NT2/D1 (cell line): ENCODE measurements at regions not wholly inside any gene's neighbourhood (a gene's known extent, or its start where the extent isn't known, plus 50 kb on each side); places are given as distances from the start of the nearest gene placed in this dataset.

Source experiments
- SUZ12 ChIP-seq: IDR thresholded peaks from 2 replicates; pipeline ENCODE4 v1.6.1; 2011; ENCODE audit not compliant: insufficient read length, insufficient read depth; ENCODE audit errors: extremely low read depth
- YY1 ChIP-seq: IDR thresholded peaks from 2 replicates; pipeline ENCODE4 v1.6.1; 2011; ENCODE audit not compliant: insufficient read length, insufficient read depth
- ZNF274 ChIP-seq: IDR thresholded peaks from 2 replicates; pipeline ENCODE4 v1.6.1; 2011; ENCODE audit warnings: mild to moderate bottlenecking, low read depth, low read length

- TF ChIP-seq YY1 (no peak), ZNF274 (no peak), SUZ12 (no peak)
Measured at GRCh38 chr16:72262711-72263110, 90.8 kb upstream of the PMFBP1 start.
